Stimulated activated CD4-positive, alpha-beta T cell treated with anti-CD3 and anti-CD28 coated beads, Interleukin-12 subunit alpha, Interleukin-12 subunit beta, amount 100 ng/mL, for 48 hours (primary cell): ENCODE measurements at regions not wholly inside any gene's neighbourhood (a gene's known extent, or its start where the extent isn't known, plus 50 kb on each side); places are given as distances from the start of the nearest gene placed in this dataset.

Experiments
- DNase-seq, 3 donors: peaks; one replicate each; pipeline ENCODE4 v3.0.0-alpha.2; 2020; ENCODE audit warnings: low read depth in 2 of 3, low spot score in 1 of 3

- DNase-seq = no peak
These were observed 1595.1 kb upstream of the MIR17HG start for GRCh38 chr13:89752394-89752793.

GRCh38 chr13:89755729-89756492, 1591.6 kb upstream of the MIR17HG start:
- no peak for DNase-seq

GRCh38 chr13:89763005-89763404, 1584.5 kb upstream of the MIR17HG start:
- DNase-seq = no peak

- no peak for DNase-seq
These were observed 1564.2 kb upstream of the MIR17HG start for GRCh38 chr13:89783221-89783755.

GRCh38 chr13:89784161-89784809, 1563.2 kb upstream of the MIR17HG start:
- DNase-seq = no peak

GRCh38 chr13:89786531-89786930, 1561.0 kb upstream of the MIR17HG start:
- no peak for DNase-seq

GRCh38 chr13:89790696-89791095, 1556.8 kb upstream of the MIR17HG start:
- no peak for DNase-seq

- DNase-seq = no peak
These were observed 1555.4 kb upstream of the MIR17HG start for GRCh38 chr13:89791971-89792630.

GRCh38 chr13:89796196-89796595, 1551.3 kb upstream of the MIR17HG start:
- DNase-seq = no peak

- DNase-seq = no peak
These were observed 1543.6 kb upstream of the MIR17HG start for GRCh38 chr13:89803839-89804238.

GRCh38 chr13:89806594-89806993, 1540.9 kb upstream of the MIR17HG start:
- DNase-seq = no peak

- DNase-seq = no peak
These were observed 1534.6 kb upstream of the MIR17HG start for GRCh38 chr13:89812856-89813255.

GRCh38 chr13:89816404-89816803, 1531.1 kb upstream of the MIR17HG start:
- DNase-seq = no peak

GRCh38 chr13:89822467-89822866, 1525.0 kb upstream of the MIR17HG start:
- DNase-seq = no peak

GRCh38 chr13:89827552-89827951, 1519.9 kb upstream of the MIR17HG start:
- no peak for DNase-seq

GRCh38 chr13:89828506-89828905, 1519.0 kb upstream of the MIR17HG start:
- no peak for DNase-seq

- DNase-seq = no peak
These were observed 1516.3 kb upstream of the MIR17HG start for GRCh38 chr13:89831157-89831556.

- DNase-seq = no peak
These were observed 1514.7 kb upstream of the MIR17HG start for GRCh38 chr13:89832827-89833226.

GRCh38 chr13:89843621-89844020, 1503.9 kb upstream of the MIR17HG start:
- no peak for DNase-seq

- no peak for DNase-seq
These were observed 1501.6 kb upstream of the MIR17HG start for GRCh38 chr13:89845874-89846273.

GRCh38 chr13:89846926-89847585, 1500.4 kb upstream of the MIR17HG start:
- no peak for DNase-seq
